Endodermal cell (in vitro differentiated cells): ENCODE measurements at regions not wholly inside any gene's neighbourhood (a gene's known extent, or its start where the extent isn't known, plus 50 kb on each side); places are given as distances from the start of the nearest gene placed in this dataset.

Experiments used
- DNase-seq: peaks from one replicate; pipeline ENCODE4 v3.0.0-alpha.2; 2017
- H3K27ac ChIP-seq: 2 replicates; pipeline ENCODE4 v1.5.1; 2013; ENCODE audit warnings: mild to moderate bottlenecking, low read depth, low read length, moderate library complexity
- H3K27me3 ChIP-seq: 2 replicates; pipeline ENCODE4 v1.6.1; 2013; ENCODE audit warnings: mild to moderate bottlenecking, low read length, moderate library complexity; ENCODE audit not compliant: insufficient read depth, control insufficient read depth, poor library complexity, severe bottlenecking
- H3K36me3 ChIP-seq: 2 replicates; pipeline ENCODE4 v1.7.0; 2013; ENCODE audit warnings: mild to moderate bottlenecking, low read length, moderate library complexity; ENCODE audit not compliant: control insufficient read depth, insufficient read depth
- H3K4me1 ChIP-seq: one replicate; pipeline ENCODE4 v1.7.0; 2013; ENCODE audit warnings: low read length; ENCODE audit not compliant: control insufficient read depth, insufficient read depth
- H3K4me3 ChIP-seq: 2 replicates; pipeline ENCODE4 v1.5.1; 2013; ENCODE audit warnings: mild to moderate bottlenecking, low read length, moderate library complexity
- H3K9ac ChIP-seq: 2 replicates; pipeline ENCODE4 v1.6.1; 2013; ENCODE audit warnings: mild to moderate bottlenecking, low read length, moderate library complexity; ENCODE audit not compliant: poor library complexity, severe bottlenecking; ENCODE audit errors: extremely low read depth
- H3K9me3 ChIP-seq: 2 replicates; pipeline ENCODE4 v1.6.1; 2013; ENCODE audit warnings: mild to moderate bottlenecking, low read length, moderate library complexity; ENCODE audit not compliant: control insufficient read depth
- H3K27ac Mint-ChIP-seq: 2 replicates; pipeline ENCODE4 v1.8.0; 2020; ENCODE audit warnings: mixed read lengths
- H3K27me3 Mint-ChIP-seq: 2 replicates; pipeline ENCODE4 v1.8.0; 2021; ENCODE audit warnings: mild to moderate bottlenecking, mixed read lengths; ENCODE audit not compliant: insufficient read depth
- H3K36me3 Mint-ChIP-seq: 2 replicates; pipeline ENCODE4 v1.8.0; 2020; ENCODE audit warnings: low read depth, mixed read lengths
- H3K4me1 Mint-ChIP-seq: 2 replicates; pipeline ENCODE4 v1.8.0; 2020; ENCODE audit warnings: mixed read lengths
- H3K4me3 Mint-ChIP-seq: 2 replicates; pipeline ENCODE4 v1.8.0; 2020; ENCODE audit warnings: mild to moderate bottlenecking, moderate library complexity, mixed read lengths
- H3K9me3 Mint-ChIP-seq: 2 replicates; pipeline ENCODE4 v1.8.0; 2020; ENCODE audit warnings: mild to moderate bottlenecking, mixed read lengths
- WGBS, 2 experiments: methylation state at CpG; one replicate each; pipeline versions ENCODE4 v1.1.5 to v1.1.7; 2013; ENCODE audit warnings: missing lambda C conversion rate in 2 of 2, mixed read lengths in 1 of 2; ENCODE audit not compliant: insufficient coverage in 1 of 2, insufficient read length in 1 of 2; 5-methylcytosine and 5-hydroxymethylcytosine counted together
- TF ChIP-seq, protein P1 (sequence below): fragments of 200-600 bp; sonication (generic); conservative IDR thresholded peaks from 2 replicates; pipeline ENCODE4 v1.5.0; 2021; ENCODE audit warnings: antibody characterized with exemption, mild to moderate bottlenecking

DNA sequence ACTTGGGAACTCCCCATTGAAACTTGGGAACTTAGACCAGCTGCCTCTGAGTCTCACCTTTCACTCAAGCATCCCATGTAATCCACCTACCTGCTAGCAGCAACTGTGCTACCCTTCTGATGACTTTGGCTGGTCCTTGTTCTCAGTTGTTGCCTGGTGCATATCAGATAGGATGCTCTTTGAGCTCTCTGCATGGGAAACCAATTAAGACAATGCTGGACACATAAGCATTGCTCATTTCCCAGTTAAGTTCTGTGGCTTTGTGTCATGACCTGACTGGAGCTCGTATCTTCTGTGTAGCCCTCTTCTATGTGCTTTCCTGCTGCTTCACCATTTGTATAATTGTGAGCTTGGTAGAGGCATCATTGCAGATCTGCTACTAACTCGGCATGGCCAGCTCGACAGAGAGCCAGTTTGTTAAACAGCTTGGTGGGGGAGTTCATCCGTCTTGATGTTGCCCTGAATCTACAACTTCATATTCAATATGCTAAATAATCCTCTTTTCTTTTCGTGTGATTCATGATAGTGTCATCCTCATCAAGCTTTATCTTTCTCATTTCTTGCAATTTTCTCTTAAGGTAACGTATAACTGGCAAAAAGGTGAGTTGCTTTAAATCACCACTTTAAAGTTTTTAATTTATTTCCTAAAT, 447.5 kb upstream of the SLC14A2 start:
- no peaks in the 10 kb centered on the region for H3K27me3 ChIP-seq
- H3K4me1 Mint-ChIP-seq, result no peaks in the 10 kb centered on the region
- no peak overlapping the region for H3K4me3 Mint-ChIP-seq
- no peaks in the 10 kb centered on the region for H3K36me3 ChIP-seq
- no peak overlapping the region for H3K27ac ChIP-seq
- H3K27me3 Mint-ChIP-seq, result peaks cover 4% of the 10 kb centered on the region
- no peaks in the 10 kb centered on the region for H3K4me1 ChIP-seq
- no peaks in the 10 kb centered on the region for H3K36me3 Mint-ChIP-seq
- TF ChIP-seq, protein P1, sequence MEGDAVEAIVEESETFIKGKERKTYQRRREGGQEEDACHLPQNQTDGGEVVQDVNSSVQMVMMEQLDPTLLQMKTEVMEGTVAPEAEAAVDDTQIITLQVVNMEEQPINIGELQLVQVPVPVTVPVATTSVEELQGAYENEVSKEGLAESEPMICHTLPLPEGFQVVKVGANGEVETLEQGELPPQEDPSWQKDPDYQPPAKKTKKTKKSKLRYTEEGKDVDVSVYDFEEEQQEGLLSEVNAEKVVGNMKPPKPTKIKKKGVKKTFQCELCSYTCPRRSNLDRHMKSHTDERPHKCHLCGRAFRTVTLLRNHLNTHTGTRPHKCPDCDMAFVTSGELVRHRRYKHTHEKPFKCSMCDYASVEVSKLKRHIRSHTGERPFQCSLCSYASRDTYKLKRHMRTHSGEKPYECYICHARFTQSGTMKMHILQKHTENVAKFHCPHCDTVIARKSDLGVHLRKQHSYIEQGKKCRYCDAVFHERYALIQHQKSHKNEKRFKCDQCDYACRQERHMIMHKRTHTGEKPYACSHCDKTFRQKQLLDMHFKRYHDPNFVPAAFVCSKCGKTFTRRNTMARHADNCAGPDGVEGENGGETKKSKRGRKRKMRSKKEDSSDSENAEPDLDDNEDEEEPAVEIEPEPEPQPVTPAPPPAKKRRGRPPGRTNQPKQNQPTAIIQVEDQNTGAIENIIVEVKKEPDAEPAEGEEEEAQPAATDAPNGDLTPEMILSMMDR, result no peak
- 76 to 78% methylated on average over 4 to 6 of the region's 6 CpGs for WGBS, 2 experiments
- no peak for DNase-seq
- no peak overlapping the region for H3K4me3 ChIP-seq
- H3K9me3 ChIP-seq, result no peaks in the 10 kb centered on the region
- H3K9me3 Mint-ChIP-seq, result no peaks in the 10 kb centered on the region
- no peak overlapping the region for H3K9ac ChIP-seq
- H3K27ac Mint-ChIP-seq, result no peak overlapping the region

DNA sequence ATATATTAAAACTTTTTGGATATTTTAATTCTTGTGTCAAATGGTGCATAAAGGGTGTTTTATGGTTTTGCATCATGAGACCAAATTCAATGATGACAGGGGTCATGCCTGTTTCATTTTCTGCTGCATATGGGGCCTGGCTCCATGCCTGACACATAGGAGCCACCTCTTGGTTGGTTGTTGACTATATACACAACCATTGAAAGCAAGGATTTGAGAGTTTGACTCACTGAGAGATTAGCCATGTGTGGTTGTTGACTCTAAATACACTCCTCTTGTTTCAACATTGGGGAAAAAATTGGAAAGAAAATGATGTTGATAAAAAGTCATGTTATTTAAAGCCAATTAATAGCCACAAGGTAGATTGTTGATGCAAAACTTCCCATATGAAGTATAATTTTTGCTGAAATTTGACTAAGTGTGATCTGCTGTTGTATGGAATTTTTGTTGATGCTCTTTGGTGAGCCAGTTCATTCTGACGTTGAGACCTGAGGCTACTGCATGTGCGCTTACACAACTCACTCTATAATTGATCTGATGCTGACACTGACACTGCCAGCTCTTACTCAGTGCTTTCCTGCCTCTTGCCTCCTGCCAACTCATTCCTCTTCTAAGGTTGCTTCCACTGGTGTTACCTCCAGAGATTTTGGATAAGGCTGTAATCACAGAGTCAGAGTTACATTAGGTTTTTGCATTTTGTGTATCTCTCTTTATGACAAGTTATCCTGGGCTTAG, 446.2 kb upstream of the SLC14A2 start:
- H3K9me3 Mint-ChIP-seq, result no peaks in the 10 kb centered on the region
- H3K4me1 Mint-ChIP-seq, result peaks cover 2% of the 10 kb centered on the region
- Histone ChIP-seq H3K9ac (no peak overlapping the region), H3K36me3 (no peaks in the 10 kb centered on the region), H3K9me3 (no peaks in the 10 kb centered on the region), H3K4me1 (no peaks in the 10 kb centered on the region), H3K27me3 (no peaks in the 10 kb centered on the region), H3K4me3 (no peak overlapping the region), H3K27ac (no peak overlapping the region)
- DNase-seq, result no peak
- no peak overlapping the region for H3K27ac Mint-ChIP-seq
- no peak overlapping the region for H3K4me3 Mint-ChIP-seq
- TF ChIP-seq, protein P1, result no peak
- 96 to 100% methylated on average over 2 of the region's 2 CpGs for WGBS, 2 experiments
- H3K36me3 Mint-ChIP-seq, result no peaks in the 10 kb centered on the region
- H3K27me3 Mint-ChIP-seq, result peaks cover 4% of the 10 kb centered on the region

DNA sequence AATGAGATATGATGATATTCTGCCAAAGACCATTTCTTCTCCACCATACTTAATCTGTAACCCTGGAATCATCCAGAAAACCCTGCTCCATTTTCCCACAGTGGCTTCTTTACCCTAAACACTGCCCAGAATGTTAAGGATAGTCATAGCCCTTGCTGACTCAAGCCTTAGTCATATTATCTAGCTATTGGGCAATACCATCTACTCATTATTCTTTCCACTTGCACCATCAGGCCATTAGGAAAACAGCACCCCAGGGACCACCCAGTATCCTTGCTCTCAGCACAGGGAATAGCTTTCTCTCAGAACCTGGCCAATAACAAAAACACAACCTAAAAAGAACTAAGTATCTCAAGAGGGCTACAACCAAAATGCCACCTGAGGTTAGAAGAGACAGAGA, 445.7 kb upstream of the SLC14A2 start:
- no peak overlapping the region for H3K4me3 Mint-ChIP-seq
- no peaks in the 10 kb centered on the region for H3K36me3 ChIP-seq
- no peak overlapping the region for H3K27ac Mint-ChIP-seq
- no peaks in the 10 kb centered on the region for H3K9me3 Mint-ChIP-seq
- H3K9ac ChIP-seq, result no peak overlapping the region
- peaks cover 2% of the 10 kb centered on the region for H3K4me1 Mint-ChIP-seq
- H3K9me3 ChIP-seq, result no peaks in the 10 kb centered on the region
- H3K4me3 ChIP-seq, result no peak overlapping the region
- no peaks in the 10 kb centered on the region for H3K4me1 ChIP-seq
- peaks cover 4% of the 10 kb centered on the region for H3K27me3 Mint-ChIP-seq
- no peak for DNase-seq
- no peak overlapping the region for H3K27ac ChIP-seq
- no peaks in the 10 kb centered on the region for H3K36me3 Mint-ChIP-seq
- peaks cover under 1% of the 10 kb centered on the region for H3K27me3 ChIP-seq
- TF ChIP-seq, protein P1, result no peak
